NOMO-1 (cell line): ENCODE measurements at regions not wholly inside any gene's neighbourhood (a gene's known extent, or its start where the extent isn't known, plus 50 kb on each side); places are given as distances from the start of the nearest gene placed in this dataset.
A peak's percentile ranks its signal among the peaks of the same experiment; 100 is the strongest.

ENCODE experiments used
- DNase-seq, 2 experiments: peaks; one replicate each; lab custom pipeline; 2025; ENCODE audit not compliant: unreplicated experiment in 2 of 2; lab: John Stamatoyannopoulos, UW

GRCh38 chrX:43005561-43005960, 227.6 kb upstream of the PPP1R2C start:
- no peak for DNase-seq

DNA sequence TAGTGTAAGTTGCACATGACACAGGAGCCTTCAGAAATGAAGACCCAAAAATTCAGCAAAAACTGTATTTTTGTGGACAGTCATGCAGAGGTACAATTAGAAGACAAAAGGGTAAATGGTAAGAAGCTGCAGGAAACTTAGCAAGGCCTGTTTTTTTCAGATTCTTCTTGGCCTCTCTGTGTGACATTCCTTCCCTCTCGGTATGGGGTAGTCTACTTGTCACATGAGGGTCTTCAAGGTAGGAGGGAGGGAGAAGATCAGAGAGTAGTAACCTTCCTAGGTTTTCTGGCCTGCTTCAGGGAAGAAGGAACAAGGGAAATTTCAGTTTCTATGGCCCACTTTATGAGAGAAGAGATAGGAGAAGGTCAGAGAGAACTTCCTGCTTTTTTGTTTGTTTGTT, 230.4 kb upstream of the PPP1R2C start:
- DNase-seq = no peak

GRCh38 chrX:43016021-43016420, 238.1 kb upstream of the PPP1R2C start:
- no peak for DNase-seq

DNA sequence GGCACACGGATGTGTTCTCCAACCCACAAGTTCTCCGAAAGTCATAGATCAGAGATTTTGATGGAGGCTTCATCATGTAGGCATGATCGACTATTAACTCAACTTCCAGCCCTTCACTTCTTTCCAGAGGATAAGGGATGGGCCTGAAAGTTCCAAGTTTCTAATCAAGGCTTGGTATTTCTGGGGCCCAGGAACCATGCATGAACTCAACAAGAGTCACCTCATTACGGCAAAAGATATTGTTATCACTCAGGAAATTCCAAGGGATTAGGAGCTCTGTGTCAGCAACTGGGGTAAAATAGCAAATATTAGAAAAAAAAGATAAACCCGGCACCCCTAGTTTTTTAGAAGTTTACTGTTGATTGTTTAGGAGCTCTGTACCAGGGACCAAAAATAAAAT, 240.1 kb upstream of the PPP1R2C start:
- DNase-seq = no peak

- no peak for DNase-seq
These were observed 241.1 kb upstream of the PPP1R2C start for GRCh38 chrX:43019021-43019420.

DNA sequence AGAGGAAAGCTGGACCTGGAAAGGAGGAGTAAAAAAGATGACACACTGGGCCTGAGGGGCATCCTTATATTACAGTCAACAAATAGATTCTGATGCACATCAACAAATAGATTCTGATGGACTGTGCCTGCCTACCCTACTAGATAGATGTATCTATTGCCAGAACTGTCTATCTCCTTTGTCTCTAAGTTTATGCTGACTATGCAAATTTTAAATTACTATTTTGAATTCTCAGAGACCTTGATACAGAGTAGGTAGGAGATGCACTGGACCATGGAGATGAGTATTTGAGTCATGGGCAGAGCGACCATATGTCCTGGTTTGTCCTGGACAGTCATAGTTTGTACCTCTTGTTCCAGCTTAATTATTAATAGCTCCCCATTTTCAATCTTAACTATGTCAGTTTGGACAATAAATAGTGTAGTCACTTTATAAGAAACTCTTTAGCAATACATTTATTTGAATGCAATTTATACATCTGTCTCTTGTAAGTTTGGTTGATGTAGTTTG, 247.9 kb upstream of the PPP1R2C start:
- no peak for DNase-seq

DNA sequence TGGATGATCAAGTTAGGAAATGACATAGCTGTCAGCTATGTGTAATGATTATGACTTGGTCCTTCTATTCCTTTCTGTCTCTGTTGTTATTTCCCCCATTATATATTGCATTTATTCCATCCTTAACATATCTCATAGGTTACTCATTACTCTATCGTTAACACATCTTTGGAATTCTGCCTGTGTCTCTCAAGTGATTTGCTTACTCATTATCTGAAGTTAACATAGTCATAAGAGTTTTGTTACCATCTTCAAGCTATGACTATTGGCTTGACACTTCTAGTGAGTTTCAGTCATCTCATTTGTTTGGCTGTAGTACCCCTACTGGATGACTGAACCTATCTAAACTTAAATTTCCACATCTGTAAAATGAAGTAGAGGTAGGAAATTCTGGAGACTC, 286.1 kb upstream of the PPP1R2C start:
- DNase-seq = no peak

GRCh38 chrX:43065978-43066377, 288.0 kb upstream of the PPP1R2C start:
- no peak for DNase-seq

GRCh38 chrX:43068639-43069038, 290.7 kb upstream of the PPP1R2C start:
- DNase-seq = no peak

GRCh38 chrX:43083016-43083415, 305.1 kb upstream of the PPP1R2C start:
- DNase-seq = no peak

DNA sequence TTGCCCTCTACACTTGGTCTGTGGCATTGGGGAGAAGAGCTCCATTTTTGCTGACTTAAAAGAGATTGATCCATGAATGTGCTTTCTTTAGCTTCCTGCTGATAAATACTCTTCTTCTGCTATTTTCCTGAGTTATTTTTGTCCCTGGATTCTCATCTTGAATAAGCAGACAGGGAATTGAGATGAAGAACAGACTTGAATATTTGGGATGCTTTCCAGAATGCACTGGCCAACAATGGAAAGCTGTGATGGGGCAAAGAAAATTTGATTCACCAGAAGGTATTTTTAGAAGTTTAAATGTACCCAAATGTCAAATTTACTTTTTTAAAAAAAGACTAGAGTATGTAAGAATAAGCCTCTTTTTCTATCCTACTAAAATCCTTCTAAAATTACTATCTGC, 309.9 kb upstream of the PPP1R2C start:
- no peak for DNase-seq

- DNase-seq = peak in 1 of 2 experiments; percentile 6
These were observed 318.9 kb upstream of the PPP1R2C start for GRCh38 chrX:43096830-43097229.

GRCh38 chrX:43106009-43106408, 328.0 kb upstream of the PPP1R2C start:
- DNase-seq = no peak

DNA sequence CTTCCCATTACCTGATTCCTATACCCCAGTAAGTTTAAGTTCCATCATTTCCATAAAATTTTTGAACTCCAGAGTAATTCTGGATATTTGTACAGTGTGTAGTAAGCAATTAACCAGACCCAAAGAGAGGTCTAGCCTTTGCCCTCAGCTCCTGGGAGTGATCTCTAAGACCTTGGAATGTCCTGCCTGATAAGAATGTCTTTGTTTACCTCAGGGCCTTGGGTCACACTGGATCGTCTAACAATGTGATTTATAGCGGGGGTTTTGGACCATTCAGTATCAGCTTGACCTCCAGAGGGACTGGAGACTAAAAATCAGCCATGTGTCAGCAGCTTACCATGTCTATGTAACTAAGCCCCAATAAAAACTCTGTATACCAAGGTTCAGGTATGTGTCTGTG, 330.9 kb upstream of the PPP1R2C start:
- DNase-seq = no peak

DNA sequence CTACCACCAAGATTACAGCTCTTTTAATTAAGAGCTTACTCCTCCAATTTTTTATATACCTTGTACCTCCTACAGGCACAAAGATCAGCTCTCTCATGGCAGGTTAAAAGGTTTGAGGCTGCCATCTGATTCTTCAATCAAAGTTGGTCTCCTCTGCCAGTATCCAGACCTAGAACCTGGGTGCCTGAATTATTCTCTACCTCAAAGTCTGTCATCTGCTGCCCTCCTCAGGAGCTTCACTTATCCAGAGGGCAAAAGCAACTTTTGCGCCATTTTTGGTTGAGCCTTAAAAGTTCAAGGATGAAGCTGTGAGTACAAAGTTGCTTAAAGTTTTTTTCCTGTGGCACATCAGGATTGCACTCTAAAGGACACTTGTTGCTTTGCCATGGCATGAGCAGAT, 343.7 kb upstream of the PPP1R2C start:
- DNase-seq = no peak

DNA sequence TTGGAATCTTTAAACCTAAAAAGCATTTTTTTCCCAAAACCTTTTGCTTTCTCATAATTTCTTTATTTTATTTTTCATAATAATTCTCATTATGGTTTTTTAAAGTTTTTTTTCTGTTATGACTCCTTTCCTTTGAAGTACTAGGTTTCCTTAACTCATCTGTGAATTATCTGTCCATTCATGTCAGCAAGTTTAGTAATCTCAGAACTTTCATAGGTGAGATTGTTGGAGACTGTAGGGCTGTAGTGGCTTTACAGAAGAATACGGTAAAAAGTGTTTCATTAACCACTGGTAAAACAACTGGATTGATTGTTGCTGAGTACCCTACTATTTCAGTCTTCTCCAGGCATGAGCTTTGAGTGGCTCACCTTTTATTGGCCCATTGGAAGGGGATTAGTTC, 361.7 kb upstream of the PPP1R2C start:
- no peak for DNase-seq

GRCh38 chrX:43140582-43140981, 362.6 kb upstream of the PPP1R2C start:
- no peak for DNase-seq

- DNase-seq = peak in 1 of 2 experiments; percentile 0
These were observed 363.9 kb upstream of the PPP1R2C start for GRCh38 chrX:43141885-43142284.

DNA sequence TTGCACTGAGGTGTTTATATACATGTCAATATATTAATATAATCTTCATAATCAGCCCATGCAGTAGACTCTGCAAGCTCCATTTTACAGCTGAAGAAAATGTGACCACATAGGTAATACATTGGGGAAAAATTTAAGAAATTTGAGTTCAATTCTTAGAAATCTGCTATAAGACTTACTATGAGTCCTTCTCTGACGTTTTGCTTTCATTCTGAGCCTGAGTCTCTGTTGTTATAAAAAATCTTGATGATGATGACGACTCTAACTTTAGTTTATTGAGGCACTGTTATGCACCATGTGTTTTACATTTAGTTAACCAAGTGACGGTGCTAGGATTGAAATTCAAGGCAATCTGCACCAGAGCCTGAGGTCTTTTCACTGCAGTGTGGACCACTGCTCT, 370.3 kb upstream of the PPP1R2C start:
- no peak for DNase-seq

DNA sequence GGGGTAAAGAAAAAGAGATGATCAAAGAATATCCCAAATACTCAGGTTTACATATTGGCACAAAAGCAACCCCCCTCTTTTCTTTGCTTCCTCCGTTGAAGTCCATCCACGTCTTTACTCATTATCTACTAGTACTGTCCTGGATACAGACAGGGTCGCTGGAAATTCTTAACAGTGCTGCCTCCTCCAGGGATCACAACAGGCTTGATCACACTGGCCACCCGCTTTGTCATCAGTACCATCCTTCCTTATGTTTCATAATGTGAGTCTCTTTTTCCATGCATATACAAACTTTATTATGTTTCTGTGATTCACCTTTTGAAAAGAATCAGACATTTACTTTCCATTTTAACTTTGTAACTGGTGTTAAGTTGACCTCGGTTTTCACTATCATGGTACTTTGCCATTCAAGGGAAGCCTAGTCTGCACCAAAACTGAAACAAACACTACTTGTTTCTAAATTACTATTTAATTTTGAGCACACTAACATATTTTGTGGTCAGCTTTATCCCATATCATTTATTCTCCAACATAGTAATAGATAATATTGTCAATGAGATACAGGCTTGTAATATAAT, 387.5 kb upstream of the PPP1R2C start:
- DNase-seq = no peak

GRCh38 chrX:43166874-43167273, 388.9 kb upstream of the PPP1R2C start:
- DNase-seq = no peak

DNA sequence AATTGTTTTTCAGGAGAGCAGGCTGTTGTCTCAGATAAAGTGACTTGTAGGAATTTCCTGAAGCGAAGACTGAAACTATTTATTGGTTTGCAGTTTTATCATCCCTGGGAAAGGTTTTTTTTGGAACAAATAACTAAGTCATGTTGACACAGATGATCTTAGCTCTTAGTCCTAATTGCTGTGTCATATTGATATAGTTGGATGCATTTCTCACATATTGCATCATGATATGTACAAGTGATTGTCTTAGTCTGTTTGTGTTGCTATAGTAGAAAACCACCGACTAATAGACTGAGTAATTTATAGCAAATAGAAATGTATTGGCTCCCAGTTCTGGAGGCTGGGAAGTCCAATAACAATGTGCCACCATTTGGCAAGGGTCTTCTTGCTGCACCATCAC, 397.5 kb upstream of the PPP1R2C start:
- DNase-seq = no peak

GRCh38 chrX:43176686-43177085, 398.7 kb upstream of the PPP1R2C start:
- no peak for DNase-seq
